IPS-NIHi7 (cell line): ENCODE measurements at regions not wholly inside any gene's neighbourhood (a gene's known extent, or its start where the extent isn't known, plus 50 kb on each side); places are given as distances from the start of the nearest gene placed in this dataset.
"Not testable (repeated sequence)": the region's sequence is repeated elsewhere in the genome, so short reads cannot be mapped to it uniquely, and the experiment has no call there.

Experiments
- DNase-seq: peaks from one replicate; pipeline ENCODE4 v3.0.0; 2012; ENCODE audit warnings: mixed read lengths; ENCODE audit errors: extremely low spot score

DNA sequence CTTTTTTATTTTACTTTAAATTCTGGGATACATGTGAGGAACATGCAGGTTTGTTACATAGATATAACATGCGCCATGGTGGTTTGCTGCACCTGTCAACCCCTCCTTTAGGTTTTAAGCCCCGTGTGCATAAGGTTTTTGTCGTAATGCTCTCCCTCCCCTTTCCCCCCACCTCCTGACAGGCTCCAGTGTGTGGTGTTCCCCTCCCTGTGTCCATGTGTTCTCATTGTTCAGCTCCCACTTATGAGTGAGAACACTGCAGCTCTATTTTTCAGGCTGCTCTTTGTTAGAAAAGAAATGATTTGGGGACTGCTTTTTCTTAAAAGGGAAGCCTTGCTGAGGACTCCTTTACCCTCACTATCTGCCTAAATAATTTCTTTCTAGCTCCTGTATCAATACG is 430.2 kb upstream of the TMEM132C start:
- not testable (repeated sequence) for DNase-seq

DNA sequence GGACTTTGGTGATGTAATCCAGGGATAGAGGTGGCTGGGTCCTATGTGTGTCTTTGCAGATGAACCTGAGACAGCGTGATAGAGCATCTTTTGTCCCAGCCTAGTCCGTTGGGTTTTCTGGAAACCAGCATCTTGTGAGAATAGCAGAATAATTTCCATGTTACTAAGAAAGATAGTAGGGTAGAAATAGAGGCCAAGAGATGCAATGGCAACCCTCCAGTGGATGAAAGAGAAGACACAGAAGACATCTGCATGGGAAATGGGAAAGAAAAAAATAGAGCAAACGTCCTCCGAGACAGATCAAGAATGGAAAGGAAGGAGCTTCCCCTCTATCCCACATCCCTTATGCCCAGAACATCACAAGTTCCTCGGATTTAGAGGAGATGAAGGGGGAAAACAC is 409.3 kb upstream of the TMEM132C start:
- no peak for DNase-seq

DNA sequence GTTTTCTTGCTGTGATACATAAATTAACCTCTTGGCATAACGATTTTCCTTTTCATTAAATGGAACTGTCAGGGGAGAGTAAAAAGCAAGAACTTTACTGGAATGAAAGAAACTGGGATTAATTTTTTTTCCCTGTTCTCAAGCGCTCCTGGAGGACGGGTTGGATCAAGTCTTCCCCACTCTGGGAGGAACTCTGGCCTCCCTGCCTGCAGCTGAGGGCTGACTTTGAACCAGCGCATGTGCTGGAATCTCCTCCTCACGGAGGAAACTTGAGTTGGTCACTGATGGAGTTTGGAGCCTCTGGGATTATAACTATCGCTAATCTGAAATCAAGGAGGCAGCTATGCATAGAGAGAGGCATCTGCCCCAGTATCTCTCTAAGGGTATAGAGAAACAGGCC is 406.4 kb upstream of the TMEM132C start:
- DNase-seq, result no peak

DNA sequence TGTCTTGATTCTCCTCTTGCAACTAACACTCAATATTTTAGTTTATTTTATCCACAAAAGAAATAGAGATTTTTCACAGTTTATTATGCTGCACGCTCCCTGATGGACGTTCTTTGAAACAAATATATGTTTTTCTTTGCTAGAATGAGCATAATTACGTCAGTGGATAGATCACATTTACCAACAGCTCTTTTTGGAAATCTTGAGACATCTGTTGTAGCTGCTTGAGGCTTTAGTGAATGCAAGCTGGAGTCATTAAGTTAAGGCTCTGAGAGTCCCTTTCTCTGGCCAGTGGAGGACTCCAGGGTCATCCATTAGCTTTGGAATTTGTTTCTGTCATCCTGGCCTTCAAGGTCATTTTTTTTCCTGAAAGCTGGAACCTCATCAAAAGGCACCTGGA is 405.6 kb upstream of the TMEM132C start:
- DNase-seq, result no peak

DNA sequence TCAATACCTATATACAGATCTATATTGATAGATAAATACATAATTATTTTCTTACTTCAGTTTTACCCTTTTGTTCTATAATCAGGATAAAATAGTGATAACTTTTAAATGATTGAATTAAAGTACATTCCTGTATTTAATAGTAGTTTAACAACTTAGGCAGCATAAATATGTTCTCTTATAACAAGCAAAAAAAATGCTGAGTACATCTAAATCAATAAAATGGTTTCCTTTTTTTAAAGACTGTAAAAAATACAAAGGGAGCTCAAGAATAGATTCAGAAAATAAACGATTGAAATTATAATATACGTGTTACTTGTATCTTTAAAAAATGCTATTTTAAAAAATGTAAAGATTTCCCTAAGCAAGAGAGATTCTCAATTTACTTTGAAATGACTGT is 393.7 kb upstream of the TMEM132C start:
- DNase-seq, result no peak

DNA sequence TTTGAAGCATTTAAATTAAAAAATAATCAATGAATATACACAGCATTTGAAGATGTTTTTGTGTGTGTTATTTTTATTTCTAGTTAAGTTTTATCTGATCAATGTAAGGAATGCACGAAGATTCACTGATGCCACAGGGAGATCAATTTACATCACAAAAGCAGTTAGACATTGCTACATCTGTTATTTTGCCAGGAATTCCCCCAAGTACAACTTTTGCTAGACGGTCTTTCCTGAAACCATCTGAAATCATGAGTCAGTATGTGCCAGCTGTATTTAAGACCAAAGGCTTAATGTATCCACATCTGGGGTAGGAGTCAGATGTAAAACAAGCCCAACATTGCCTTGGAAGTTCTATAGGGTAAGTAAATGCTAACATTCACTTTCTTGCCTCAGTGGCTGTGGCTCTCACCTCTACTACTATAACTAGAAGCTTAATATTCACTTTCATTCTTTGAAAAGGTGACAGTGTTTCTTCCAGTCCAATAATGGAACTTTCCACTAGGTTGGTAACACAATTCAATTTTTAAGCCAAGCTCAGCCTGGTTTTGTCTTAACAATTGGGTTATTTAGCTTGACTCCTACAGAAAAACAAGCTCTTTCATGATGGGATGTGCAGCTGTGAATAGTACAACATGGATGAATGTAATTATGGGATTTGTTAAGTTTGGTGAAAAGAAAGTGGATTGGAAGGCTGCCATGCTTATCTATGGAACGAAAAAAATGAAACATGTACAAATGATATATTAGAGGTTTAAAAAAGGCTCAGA is 385.4 kb upstream of the TMEM132C start:
- no peak for DNase-seq

DNA sequence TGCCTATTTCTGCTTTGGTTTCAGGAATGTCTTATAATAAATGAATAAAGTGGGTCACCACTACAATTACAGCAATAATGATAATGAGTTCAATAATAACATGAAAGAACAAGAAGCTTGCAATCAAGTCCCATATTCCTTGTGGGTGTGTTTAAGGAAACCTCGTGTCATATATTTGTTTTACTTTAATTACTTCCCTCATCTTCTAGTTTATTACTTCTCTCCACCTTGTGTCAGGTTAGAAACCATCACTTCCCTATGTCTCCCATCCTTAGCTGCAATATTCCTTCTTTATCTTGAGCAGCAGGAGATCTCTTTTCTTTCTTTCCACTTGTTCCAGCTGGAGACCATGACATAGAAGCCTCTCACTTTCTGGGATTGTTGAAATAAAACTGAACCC is 384.0 kb upstream of the TMEM132C start:
- no peak for DNase-seq

DNA sequence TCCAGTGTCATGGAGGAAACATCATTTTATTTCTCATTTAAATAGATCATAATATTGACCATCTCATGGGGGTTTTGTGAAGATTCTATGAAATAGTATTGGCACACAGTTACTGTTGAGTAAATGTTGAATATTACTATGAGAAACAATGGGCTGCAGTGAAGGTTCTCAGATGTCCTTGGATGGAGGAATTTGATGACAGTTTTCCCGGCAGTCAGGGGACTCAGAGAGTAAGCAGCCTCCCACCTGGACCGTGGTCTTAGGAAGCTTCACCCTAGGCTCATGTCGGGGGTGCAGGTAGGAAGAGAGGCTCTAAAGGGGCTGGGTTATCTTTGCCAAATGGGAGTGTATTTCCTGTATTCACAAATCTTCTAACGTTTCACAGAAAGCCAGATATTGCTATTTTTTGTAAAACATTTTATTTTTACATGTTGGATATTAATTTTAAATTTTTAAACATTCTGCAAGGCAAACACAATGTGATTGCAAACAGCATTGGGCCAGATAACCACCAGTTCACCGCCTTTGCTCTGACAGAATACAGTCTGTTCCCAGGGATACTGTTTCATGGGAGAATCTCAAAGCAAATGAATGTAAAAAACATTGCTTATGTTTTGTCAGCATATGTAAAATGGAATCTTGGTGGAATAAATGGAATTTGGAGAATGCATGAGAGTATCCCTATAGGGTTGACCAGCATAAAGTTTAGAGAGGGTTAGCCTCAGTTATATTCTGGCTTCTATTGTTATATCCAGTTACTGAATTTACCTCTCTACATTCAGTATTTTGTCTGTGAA is 380.8 kb upstream of the TMEM132C start:
- no peak for DNase-seq

DNA sequence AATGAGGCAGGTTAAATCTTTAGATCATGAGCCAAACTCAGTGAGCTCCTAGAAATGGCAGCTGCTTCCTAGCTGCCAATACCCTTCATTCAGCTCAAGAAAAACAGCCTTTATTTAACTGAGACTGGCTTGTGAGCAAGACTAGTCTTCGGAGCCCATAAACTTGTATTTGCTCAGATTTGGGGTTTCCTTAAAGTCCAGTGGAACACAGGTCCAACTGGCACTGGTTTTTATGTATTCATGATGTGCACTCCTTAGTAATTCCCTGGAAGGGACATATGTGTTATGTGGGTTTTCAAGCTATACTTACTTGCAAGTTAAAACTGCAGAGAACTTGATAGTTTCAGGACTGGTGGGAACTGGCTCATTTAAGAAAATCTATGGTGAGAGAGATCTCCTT is 380.1 kb upstream of the TMEM132C start:
- DNase-seq, result no peak

DNA sequence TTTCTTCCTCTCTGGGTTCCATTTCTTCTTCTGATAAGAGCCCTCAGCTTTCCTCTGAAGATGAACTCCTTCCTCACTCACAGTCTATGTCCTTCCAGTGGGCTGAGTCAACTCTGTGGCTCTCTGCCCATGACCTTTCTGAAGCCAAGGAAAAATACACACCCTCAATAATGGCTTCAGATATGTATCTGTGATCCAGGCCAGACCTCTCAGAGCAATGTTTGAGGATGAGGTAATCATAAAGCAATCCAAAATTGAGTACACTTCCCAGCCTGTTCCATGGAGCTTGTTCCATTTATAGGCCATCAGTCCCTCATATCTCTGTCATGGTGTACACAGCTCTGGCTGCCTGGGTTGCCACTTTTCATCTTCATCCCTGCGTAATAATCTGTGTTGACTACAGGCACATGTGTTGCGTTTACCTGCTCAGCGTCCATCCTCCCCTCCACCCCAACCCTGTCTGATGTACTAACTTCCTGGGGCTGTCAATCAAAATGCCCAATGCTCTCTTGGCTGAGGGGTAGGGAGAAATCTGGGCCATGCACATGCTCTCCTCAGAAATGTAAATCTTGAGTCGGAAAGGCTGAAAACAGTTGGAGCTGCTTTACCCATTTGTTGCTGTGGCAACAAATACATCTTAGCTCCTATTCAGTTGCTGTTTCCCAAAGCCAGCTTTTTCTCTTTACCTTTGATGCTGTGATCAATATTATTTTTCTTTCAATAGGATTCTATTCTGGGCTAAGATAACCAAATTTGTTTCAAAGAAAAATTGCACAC is 377.8 kb upstream of the TMEM132C start:
- no peak for DNase-seq

DNA sequence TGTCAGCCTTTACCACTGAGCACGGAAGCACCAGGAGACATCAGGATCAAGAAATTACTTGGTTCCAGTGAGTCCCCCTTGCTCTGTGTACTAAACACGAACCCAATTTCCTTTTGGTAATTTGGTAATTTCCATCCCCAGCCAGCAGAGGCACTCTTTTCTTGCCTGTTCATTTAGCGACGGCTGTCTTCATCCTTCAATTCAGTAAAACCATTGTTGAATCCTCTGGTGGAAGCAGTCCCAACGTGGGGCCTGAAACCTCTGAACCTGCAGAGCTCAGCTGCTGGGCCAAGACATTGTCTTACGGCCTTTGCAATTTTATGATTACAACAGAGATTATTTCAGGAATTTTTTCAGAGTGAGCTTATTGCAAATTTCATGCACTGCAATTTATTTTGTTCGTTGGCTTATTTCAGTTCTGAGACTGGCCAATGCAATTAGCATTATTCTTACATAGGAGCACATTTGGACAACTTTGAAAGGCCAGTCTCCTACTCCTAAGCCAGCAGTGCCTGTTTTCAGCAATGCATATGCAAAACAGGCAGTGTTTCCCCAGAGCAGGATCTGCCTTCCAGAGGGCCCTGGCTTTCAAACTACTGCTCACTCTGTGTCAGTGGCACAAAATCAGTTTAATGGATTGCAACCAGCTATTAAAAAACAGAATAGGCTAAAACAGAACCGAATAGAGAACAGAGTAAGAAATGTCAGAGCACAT is 372.9 kb upstream of the TMEM132C start:
- DNase-seq, result peak; percentile 40

DNA sequence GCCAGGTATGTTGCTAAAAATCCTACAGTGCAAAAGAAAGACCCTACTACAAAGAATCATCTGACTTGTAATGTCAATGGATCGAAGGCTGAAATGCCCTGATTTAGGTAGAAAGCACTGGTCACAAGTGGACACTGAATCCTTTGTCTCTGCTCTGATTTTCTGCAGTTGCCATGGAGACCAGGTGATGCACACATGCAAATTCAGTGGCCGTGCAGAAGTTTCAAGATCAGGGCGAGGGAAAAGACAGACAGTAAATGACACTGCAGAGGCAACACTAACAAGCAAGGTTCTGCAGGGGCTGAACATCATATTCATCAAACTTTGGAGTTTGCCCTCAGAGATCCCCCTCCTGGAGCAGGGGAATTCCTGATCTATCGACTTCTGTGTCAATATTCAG is 370.3 kb upstream of the TMEM132C start:
- DNase-seq, result no peak

DNA sequence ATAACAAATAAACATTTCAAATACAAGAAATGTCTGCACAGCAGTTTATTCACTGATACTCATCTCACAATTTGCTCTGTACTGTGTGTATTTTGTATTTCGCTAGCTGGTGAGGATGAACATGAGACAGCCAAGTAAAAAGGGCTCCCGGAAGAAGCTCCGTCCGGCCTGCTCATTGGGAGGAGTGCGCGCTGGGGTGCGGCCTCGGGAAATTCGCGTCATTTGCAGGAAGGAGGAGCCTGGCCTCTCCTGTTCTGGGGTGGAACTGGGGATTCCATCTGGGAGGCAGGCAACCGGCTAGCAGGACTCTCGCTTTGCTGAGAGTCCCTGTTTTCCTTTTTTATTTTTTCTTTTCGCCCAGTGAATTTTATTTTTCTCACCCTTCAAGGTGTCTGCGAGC is 368.4 kb upstream of the TMEM132C start:
- DNase-seq, result no peak

DNA sequence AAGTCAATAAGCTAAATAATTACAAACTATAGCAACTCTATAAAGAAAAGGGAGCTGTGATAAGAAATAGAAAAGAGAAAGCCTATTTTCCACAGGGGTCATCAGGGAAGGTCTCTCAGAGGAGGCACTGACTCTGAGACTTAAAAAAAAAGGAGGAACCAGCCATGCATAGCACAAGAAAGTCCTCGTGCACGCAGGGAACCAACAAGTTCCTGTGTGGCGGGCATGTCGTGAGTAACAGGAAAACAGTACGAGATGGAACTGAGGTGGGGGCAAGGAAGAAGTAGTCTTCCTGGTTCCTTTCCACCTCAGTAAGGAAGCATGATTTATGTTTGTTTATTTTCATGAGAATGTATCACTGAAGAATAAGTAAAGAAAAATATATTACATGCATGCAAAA is 367.0 kb upstream of the TMEM132C start:
- DNase-seq, result no peak

DNA sequence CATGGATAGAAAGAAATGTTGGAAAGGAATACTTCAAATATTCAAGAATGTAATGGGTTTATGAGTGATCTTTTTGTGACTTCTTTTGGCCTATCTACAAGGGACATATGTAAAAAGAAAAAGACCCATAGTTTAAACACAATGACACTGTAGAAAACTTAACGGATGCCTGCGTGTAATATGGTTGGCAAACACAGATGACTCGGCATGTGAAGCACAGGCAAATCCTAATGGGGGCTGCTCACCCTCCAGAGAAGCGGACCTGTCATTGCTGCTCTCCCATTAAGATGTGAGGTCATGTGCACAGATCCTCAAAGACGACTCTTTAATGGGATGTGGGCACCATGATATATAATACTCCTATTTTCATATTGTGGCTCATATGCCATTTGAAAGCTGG is 366.6 kb upstream of the TMEM132C start:
- DNase-seq, result no peak

DNA sequence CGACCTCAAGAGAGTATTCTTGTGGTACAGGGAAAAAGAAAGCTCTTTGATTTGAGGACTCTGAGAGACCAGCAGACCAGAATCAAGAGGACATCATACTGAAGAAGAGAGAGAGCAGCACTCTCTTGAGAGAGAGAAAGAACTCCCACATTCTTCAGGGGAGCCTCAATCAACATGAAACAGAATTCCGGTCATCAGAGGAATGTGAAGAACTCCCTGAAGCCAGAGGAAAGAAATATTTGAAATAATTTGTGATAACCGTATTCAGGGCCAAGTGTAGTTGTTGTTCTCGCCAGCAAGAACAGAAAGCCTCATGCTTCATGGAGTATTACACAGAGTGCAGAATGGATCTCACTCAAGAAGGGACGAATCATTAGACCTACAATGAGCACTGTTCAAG is 363.8 kb upstream of the TMEM132C start:
- no peak for DNase-seq

DNA sequence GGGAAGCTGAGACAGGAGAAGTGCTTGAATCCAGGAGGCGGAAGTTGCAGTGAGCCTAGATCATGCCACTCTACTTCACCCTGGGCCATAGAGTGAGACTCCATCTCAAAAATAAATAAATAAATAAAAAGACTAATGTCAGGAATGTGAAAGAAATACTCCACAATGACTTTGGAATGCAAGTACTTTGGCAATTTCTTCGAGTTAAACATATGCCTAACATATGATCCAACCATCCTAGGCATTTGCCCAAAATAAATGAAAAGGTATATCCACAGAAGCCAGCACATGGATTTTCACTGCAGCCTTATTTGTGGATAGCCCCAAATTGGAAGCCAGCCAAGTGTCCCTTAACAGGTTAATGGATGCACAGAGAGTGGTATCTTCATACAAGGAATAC is 357.9 kb upstream of the TMEM132C start:
- DNase-seq, result no peak

DNA sequence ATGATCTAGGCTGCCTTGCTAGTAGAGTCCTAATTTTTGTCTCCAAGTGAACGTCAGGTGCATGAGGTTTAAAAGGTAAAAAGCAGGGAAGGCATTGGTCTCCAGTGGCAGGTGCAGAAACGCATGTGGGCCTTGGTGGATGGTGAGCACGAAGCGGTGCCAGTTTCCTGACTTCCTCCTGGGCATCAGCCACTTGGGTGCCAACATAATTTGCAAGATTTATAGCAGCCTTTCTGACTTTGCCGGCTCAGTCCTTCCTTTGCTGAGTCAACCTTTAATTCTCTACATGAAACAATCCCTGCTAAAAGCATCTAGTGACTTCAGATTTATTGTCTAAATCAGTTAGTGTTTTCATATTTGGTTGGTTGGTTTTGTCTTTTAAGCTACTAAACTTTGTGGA is 355.7 kb upstream of the TMEM132C start:
- no peak for DNase-seq

DNA sequence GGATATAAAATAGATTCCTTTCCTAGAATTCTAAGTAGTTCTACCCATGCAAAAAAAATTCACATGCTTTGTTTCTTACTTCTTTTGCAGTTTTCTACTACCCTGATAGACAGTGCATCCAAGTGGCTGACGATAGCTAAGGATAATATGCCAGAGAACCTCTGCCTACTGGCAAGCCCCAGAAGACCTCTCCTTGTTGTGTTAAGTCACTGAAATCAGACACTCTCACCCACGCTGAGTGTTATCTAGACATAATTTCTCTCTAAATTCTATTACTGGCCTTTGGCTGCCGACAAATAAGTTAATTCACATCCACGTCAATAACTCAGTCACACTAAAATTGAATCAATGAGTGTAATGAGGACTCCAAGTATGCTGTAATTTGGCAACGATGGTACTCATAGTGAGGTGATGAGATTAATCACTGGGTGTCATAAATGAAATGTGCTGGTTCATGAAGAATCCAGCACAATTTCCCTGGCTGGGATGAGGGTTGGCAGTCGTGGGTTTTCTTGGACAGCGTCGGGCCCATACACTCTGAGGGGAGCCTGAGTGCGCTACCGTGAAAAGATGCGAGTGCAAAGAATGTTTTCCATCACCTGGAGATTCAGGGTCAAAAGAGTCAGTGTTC is 354.8 kb upstream of the TMEM132C start:
- no peak for DNase-seq

DNA sequence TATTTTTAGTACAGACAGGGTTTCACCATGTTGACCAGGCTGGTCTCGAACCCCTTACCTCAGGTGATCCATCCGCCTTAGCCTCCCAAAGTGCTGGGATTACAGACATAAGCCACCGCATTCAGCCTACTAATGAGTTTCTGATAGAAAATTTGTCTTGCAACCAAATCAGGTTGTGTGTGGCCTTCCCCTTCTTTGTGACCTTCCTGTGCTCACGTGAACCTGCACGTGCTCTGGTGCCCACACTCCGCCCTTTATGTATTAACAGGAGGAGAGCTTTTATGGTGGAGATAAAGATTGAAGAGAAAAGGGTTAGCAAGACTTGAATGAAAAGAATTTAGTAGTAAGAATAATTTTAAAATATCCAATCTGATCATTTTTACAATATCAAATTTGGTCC is 343.5 kb upstream of the TMEM132C start:
- DNase-seq, result no peak

DNA sequence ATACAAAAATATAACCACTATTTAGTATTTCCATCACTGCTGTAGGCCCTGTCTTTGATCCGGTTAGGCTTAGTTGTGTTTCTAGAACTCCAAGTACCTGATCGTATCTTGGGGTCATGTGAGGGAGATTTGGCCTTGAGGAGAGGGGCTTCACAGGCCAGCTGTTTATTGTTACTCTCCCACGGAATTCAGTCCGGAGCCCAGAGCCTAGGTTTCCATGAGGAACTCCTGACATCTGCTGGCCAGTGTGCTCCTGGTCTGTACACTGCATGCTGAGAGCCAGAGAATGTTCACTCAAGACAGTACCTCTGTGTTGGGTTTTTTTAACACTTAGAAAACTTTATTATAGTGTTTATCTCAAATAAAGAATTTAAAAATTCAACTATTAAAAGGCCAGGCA is 341.0 kb upstream of the TMEM132C start:
- DNase-seq, result peak; percentile 52

DNA sequence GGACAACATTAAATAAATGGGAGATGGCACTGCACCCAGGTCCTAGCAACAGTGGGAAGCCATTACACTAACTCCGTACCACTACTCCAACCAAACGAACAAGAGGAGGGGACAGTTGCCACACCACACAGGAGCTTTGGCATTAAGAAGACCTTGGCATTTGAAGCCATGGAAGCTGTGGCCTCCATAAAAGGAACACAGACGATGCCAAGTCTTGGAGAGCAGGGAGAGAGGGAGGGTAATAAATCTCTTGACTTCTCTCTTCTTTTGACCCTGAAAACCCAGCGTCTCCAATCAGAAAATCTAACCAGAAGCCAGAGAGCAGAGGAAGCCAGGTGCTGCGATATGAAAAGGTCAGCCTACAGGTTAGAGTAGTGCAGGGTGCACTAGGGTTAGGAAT is 338.8 kb upstream of the TMEM132C start:
- DNase-seq, result no peak
